Thyroid gland (tissue), 4 donors: ENCODE measurements at regions not wholly inside any gene's neighbourhood (a gene's known extent, or its start where the extent isn't known, plus 50 kb on each side); places are given as distances from the start of the nearest gene placed in this dataset.

ENCODE experiments used
- POLR2A ChIP-seq, 2 donors: fragments of 450-650 bp; IDR thresholded peaks; one replicate each; pipeline ENCODE4 v1.6.1; 2017; ENCODE audit warnings: antibody characterized with exemption in 2 of 2, mild to moderate bottlenecking in 2 of 2, moderate library complexity in 1 of 2
- TF ChIP-seq, protein P1 (sequence below), 6 experiments: fragments of 200-600 bp in 3 of 6; fragments of 450-650 bp in 3 of 6; sonication (generic) in 3 of 6; IDR thresholded peaks; one replicate each; pipeline ENCODE4 v1.5.1; 2016 to 2019; ENCODE audit warnings: antibody characterized with exemption in 6 of 6, mild to moderate bottlenecking in 2 of 6, inconsistent platforms in 1 of 6, moderate library complexity in 1 of 6

DNA sequence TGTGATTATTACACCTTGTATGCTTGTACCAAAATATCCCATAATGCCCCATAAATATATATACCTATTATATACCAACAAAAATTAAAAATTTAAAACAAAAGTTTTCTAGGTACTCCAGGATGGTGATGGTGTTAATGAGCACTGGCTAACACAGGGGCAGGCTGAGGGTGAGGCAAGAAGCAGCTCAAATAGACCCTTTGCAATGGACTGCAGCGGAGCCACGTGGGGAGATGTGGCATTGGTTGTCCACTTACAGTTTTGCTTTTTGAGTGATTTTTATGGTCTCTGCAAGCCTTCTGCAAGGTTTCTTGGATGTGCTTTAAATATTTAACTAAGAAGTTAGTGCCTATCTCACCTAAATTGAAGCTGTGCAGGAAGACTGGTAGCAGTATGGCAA, 132.9 kb downstream of the RAP2A start:
- TF ChIP-seq, protein P1, sequence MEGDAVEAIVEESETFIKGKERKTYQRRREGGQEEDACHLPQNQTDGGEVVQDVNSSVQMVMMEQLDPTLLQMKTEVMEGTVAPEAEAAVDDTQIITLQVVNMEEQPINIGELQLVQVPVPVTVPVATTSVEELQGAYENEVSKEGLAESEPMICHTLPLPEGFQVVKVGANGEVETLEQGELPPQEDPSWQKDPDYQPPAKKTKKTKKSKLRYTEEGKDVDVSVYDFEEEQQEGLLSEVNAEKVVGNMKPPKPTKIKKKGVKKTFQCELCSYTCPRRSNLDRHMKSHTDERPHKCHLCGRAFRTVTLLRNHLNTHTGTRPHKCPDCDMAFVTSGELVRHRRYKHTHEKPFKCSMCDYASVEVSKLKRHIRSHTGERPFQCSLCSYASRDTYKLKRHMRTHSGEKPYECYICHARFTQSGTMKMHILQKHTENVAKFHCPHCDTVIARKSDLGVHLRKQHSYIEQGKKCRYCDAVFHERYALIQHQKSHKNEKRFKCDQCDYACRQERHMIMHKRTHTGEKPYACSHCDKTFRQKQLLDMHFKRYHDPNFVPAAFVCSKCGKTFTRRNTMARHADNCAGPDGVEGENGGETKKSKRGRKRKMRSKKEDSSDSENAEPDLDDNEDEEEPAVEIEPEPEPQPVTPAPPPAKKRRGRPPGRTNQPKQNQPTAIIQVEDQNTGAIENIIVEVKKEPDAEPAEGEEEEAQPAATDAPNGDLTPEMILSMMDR (IDR thresholded peaks at IDR 0.05) = no peak
- no peak for TF ChIP-seq POLR2A (IDR thresholded peaks at IDR 0.05)
